ENCODE measurements at regions not wholly inside any gene's neighbourhood (a gene's known extent, or its start where the extent isn't known, plus 50 kb on each side); places are given as distances from the start of the nearest gene placed in this dataset.

DNA sequence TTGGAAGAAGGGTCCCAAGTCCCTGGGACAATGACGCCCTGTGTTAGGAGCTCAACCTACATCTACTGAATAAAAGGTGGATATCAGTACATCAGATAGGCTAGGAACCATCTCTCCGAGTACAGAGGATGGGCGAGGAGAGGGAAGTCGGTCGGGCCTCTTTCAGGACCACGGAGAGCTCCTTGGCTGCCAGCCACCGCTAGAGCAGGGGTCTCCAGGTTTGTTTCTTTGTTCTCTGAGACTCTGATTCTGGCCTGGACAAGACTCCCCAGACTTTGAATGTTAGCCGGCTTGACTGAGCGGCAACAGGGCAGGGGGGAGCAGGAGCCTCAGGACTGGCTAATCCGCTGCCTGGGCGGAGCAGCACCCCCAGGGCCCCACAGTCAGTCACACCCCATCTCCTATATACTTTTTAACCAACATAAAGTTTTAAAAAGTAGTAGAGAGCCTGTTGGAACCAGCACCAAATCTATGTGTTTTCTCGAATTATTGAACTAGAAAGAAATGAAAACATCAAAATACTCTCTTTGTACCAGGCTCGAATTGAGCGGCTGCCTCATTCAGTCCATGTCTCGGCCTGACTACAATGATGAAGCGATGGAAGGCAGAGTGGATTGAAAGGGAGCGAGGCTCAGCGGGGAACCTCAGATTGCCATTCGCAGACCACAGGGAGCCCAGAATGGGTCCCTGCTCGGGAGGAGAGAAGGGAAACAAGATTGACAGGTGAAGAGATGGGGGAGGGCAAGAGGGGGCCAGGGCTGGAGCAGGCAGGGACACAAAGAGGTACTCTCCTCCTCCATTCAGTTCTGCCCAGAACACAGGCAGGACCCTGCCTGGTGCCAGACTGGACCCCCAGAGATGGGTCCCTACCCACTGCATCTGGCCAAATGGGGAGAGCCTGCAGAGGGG, 131.6 kb downstream of the TPRA1 start:
- peak in 1 of 2 donors; percentile 36 for DNase-seq

DNA sequence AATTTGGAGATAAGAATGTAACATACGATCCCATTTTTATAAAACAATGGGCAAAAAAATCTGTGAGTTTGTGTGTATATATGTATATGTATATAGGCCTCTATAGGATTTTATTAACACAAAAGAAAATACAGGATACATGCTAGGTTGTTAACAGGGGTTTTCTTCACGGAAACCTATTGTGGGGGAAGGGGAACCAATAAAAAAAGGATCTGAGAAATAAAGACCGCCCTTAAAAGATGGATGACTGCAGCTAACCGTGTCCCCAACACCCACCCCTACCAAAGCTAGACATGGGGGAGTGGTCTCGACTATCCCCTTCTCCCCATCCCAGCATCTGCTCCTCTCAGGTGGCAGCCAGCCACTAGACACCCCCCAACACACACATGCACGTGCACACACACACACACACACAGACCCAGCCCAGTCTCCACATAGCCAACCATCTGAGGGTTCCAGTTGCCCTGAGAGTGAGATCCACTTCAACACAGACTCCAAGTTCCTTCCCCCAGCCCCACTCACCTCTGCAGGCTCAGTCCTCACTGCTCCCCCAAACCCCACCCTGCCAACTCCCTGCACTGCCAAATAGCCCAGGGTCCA, 132.9 kb downstream of the TPRA1 start:
- DNase-seq, result no peak

DNA sequence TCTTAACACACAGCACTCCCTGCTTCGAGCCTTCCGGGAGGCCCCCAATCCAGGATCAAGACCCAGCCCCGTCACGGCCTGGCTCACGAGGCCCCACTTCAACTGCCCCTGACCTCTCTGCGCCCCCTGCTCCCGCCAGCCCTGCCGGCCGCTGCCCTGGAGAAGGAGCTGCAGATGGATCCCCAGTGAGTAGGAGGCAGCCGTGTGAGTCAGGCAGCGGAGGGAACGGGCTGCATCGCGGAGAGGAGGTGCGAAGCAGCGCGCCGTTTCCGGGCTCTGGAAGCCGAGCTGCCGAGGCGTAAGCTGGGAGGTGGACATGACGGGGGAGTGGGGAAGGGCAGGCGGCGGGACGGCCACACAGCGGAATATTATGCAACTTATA, 133.4 kb downstream of the TPRA1 start:
- DNase-seq, result no peak

DNA sequence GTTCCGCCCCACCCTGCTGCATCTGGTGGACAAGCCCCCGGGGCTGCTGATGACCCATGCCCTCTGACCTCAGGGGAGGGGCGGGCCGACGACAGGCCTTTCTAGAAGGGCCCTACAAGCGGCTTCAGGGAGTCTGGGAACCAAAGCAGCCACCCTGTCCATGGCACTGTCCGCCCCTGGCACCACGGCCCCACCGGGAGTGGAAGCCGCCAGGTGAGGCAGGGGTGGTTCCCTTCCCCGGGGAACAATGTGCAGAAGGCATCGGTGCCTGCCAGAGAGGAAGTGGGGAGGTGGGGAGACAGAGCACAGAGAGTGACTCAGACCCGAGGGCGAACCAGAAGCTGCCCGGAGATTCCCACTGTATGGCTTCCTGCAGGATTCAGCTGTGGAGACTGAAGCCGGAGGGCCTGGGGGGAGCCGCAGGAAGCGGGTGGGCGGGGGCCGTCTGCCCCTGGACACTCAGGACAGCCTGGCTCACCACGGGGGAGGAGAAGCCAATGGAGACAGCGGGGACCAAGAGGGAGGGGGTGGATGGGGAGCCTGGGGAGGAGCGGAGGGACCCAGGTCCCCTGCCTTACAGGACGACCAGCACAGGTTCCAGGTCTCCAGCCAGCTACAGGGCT, 134.0 kb downstream of the TPRA1 start:
- no peak for DNase-seq

DNA sequence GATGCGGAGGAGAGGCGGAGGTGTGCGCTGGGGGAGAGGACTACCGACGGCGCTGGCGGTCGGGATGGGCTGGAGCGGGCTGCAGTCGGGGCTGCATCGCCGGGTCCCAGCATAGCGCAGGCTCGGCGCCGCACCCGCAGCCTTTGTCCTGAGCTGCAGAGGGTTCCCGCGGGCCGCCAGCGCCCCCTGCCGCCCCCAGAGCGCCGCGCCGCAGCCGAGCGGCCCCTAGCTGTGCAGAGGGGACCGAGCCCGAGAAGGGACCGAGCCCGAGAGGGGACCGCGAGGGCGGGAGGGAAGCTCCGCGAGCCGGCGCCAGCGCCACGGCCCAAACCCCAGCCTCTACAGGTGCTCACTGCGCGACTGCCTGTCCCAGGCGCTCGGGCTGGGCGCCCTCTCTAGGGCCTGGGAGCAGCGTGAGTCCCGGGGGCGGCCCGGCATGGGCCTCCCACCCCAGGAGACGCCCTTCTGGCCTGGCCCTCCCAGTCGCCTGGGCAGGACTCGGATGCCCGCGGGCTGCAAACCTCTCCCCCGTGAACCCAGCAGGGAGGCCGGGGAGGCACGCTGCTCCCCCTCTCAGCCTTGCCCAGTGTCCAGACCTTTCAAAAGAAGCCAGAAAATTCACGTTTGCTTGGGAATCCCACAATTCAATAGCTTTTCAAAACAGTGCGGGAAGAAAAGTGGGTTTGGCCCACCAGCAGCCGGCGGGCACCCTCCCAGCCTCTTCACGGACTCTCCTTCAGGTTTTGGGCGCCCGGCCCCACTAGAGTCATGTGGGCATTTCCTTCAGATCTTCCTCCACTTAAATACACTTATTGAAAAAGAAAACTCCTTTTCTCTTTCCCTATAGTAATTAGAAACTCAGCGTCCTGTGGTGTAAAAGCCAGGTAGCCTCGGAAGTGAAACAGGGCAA, 134.7 kb downstream of the TPRA1 start:
- DNase-seq, result peak; percentile 61 to 72

DNA sequence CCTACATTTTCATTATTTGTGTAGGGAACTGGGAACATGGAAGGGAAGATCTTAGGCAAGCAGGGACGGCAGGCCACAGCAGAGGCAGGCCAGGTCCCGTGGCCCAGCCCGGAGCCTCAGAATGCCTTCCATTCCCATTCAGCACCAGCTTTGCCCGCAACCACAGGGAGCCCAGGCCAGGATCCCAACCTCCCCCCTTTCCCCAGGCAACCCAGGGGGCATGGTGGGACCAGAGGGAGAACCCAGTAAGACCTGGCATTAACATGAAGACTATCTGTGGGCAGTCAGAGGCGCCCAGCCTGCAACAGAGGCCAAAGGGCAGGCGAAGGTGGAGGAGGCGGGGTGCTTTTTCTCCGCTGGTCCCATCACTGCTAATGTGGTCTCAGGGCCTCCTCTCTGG, 135.6 kb downstream of the TPRA1 start:
- no peak for DNase-seq

DNA sequence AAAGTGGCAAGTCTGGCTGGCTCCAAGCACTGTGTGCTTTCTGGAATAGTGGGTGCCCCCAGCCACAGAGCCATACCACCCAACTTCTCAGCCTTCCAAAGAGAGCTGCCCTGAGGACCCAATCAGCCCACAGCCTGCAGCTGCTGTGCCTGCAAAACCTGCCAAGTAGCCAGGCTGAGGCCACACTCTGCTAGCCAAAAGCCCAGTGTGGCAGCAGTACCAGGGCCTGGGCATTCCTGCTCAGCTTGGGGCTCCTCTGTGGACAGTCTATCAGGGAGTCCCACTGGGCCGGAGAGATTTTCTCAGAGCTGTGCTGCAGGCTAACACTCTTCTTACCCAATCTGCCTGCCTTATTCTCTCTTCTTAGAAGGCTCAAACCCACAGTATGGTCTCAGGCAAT, 136.5 kb downstream of the TPRA1 start:
- DNase-seq, result no peak

DNA sequence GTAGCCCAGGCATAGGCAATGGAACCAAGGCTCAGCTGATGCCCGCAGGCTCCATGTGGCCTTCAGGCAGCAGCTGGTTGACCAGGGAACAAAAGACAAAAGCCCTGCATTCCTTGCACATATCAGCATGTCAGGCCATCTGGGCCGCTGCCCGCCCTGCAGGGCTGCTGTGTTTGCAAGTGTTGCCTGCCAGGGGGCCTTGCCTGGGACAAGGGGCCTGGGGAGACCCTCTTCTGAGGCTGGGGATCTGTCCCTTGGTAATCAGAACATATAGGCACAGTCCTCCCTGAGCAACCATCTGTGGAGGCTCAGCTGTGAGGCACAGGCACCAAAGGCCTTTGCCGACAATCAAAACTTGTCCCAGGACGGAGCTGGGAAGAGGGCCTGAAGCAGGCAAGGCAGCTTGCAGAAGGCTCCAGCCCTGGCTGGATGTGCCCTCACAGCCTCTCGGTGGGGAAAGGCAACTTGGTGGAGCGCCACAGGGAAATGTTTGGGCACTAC, 138.2 kb downstream of the TPRA1 start:
- no peak for DNase-seq

DNA sequence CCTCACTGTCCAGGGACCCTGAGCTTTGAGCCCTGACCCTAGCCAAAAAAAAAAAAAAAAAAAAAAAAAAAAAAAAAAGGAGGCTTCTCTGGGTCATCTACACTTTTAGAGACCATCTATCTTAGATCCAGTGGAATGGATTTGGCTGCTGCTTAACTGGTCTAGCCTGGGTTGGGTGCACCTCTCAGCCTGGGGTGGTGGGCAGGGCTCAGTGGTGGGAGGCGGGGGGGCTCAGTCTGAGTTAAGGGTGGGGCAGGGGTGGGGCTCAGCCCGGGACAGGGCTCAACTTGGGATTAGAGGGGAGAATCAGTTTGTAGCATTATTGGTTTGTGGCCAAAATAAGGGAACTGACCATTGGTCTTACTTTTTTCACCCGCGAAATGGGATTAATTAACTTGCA, 139.2 kb downstream of the TPRA1 start:
- no peak for DNase-seq

DNA sequence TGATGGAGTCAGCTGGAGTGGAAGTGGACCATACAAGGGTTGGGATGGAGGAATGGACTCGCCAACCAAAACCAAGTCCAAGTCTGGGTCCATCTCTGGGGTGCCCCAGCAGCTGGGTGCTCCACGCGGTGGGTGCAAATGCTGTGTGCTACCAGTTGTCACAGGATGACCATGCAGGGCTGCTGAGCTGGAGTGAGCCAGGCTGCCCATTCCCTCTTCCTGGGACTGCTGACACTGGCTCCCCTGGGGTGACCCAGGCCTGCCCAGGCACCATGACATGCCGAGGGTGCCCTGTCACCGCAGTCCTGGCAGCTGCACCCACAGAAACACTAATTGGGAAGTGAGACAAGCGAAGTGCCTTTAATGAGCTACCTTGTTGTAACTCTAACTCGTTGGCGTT, 140.2 kb downstream of the TPRA1 start:
- DNase-seq, result no peak

DNA sequence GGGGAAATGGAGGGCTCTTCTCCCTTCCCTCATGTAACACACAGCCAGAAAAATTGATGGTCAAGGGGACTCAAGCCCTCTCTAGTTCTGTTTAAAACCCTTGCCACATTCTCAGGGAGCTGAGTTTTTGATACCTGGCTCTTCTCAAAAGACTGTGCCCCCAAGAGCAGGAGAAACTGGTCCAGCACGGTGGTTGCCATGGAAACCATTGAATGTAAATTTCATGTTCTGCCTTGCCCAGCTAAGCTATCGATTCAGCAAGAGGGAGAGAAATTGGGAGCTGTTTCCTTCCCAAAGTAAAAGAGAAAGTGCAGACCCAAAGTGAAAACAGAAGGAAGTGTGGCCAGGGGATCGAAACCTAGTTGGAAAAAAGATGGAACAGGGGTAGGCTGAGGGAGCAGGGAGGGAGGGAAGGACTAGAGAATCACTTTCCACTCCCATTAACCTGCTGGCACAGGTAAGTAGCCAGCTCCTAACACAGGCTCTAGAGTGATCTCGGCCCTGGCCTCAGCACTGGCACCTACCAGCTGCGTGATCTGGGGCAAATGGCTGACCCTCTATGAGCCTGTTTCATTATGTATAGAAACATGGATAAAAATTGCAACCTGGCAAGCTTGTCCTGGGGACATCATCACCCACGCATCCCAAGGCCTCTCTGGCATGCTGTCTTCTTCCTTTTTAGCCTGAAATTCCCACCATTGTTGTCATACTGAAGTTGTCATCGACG, 140.9 kb downstream of the TPRA1 start:
- no peak for DNase-seq

DNA sequence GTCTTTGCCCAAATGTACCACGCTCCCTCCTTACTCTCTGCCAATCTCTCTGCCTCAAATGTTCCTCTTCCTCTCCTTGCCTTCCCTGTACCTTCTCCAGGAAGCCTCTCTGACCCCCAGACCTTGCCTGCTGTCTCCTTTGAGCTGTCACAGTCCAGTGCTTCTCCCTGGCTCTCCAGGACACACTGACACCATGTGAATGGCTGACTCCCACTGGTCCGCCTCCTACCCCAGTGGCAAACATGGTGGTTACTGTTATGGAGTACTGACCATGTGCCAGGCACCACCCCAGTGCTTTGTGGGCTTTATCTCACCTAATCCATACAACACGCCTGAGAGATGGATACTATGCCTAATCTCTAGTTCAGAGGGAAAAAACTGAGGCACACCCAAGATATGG, 141.9 kb downstream of the TPRA1 start:
- no peak for DNase-seq

DNA sequence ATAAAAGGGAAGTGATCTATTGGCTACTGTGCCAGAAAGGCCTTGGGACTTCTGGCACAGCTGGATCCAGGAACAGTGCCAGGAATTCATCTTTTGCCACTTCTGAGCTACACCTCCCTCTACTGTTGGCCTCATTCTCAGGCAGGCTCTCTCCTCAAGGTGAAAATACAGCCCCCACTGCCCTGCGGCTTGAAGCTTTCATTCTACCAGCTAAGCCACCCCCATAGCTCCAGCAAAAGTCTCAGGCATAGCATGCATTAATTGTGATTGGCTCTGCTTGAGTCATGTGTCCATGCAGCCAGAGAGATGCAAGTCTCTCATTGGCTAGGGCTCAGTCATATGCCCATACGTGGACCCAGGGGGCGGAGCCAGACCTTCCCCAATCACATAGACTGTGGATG, 142.4 kb downstream of the TPRA1 start:
- DNase-seq, result no peak

DNA sequence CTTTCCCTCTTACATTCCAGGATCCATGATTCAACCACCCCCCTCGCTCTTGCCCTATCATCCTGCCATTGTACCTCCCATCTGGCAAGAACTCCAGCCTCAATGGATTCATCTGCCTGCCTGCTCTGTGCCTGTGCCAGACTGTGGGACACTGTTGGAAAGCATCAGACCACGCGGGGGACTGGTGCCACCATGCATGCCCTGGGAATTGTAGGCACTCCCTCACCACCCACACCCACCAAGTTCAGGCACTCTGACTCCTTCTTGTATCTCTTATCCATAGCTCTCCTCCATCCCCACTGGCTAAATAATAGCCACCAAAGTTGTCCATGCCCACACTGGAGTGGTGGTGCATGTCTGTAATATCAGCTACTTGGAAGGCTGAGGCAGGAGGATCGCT, 143.8 kb downstream of the TPRA1 start:
- DNase-seq, result no peak

DNA sequence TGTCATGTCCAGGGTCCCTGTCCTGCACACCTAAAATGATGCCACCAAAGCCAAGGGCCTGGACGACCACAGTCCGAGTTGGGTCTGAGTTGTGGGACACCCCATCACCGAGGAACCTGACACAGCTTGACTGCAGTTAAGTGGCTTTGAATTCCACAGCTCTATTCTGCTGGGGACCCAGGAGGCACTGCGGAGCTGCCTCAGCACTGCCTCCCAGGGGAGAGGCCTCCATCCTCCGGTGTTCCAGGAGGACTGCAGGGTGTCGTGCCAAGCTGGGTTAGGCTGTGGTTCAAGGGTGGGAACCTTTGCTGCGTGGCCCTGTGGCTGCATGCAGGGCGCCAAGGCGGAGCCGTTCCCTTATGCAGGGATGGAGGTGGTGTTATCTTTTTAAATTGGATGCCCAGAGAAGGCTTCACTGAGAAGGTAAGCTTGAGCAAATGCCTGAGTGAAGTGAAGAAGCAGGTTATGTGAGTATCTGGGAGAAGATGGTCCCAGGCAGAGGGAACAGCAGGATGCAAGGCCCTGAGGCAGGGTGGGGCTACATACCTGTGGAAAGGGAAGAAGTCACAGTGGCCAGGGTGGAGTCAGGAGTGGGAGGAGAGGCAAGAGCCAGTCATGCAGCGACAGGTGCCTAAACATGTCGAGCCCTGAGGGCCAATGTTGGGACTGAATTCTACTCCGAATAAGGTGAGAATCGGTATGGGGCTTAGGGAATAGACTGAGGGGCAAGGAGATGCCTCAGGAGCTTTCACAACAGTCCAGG, 144.8 kb downstream of the TPRA1 start:
- DNase-seq, result no peak

DNA sequence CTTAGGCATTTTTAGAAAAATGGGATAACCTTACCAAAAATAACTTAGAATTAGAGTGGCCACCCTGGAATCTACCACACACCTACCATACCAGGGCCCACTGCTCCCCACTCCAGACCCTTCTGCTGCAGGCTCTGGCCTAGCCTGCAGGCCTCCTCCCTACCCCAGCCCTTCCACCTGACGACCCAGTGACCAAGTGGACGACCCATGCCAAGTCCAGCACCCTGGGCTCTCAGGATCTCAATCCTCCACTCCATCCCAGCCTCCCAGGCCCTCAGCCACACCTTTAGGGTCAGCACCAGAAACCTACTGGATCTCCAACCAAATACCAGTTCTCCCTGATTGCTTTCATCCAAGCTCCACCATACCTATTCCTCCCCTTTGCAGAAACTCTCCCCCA, 145.8 kb downstream of the TPRA1 start:
- no peak for DNase-seq

DNA sequence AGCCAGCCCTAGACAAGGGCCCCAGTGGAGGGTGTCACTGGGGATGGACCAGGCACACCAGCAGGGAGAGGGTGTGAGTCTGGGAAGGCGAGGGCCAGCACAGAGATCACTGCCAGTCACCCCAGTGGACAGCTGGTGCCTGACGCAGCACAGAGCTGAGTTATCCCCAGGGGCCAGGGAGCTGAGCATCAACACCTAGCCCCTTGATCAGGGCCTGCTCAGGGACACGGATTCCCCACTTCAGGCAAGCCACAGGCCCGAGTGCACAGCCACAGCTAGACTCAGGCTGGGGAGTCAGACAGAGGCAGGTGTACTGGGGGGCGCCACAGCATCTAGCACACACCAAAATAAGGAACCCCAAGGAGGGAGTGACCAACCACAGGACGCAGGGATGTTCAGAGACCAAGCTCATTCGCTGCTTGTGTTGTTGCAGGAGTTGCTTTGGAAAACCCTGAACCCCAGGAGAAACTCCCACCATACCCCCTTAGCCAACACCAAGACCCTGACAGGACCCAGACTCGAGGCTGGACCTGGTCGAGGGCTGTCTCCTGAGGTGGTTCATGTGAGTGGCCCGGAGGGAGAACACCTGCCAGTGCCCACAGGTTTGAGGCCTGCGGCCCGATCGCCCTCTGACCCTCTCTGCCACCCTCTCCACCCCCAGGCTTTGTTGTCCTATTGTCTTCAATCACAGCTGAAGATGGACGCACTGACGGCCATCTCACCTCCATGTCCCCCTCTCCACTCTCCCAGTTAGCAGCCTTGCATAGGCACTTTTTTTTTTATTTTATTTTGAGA, 146.8 kb downstream of the TPRA1 start:
- no peak for DNase-seq

DNA sequence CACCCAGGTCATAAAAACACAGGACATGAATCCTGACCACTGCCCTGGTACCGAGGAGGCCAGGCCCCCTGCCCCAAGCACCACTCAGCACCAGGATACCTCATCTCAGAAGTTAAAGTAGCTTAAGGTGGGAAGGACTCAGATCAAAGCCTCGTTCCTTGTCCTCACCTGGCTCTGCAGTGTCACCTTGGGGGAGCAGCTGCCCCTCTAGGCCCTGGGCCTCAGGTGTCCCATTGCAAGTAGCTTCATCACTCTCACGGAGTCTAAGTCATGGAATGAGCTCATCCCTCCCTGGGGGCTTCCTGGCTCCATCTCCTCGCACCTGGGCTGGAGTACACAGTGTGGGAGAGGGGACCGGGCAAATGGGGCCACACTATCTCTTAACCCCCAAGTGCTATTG, 148.0 kb downstream of the TPRA1 start:
- DNase-seq, result no peak

DNA sequence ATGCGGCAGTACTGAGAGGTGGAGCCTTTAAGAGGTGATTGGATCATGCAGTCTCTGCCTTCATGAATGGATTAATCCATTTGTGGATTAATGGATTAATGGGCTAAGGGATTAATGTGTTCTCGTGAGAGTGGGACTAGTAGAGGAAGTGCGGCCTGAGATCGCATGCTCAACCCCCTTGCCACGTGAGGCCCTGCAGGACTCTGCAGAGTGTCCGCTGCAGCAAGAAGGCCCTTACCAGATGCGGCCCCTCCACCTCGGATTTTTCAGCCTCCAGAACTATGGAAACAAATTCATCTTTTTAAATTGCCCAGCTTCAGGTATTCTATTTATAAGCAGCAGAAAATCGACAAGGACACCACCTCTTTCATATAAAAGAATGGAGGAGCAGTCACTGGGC, 148.8 kb downstream of the TPRA1 start:
- DNase-seq, result no peak

DNA sequence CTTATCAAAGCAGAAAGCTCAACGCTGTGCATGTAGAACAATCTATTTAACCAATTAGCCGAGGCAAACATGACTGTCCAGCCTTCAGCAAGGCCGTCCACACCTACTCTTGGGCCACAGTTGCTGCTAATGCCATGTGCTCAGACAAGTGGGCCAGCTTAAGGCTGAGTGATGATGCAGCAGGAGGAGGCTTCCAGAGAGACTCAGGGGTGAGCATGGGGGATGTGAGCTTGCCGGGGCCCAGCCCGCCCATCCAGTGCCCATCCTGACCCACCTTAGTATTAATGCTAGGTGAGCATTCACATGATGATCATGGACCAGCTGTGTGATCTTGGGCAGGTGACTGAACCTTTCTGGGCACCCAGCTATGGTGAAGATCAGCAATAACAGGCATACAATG, 150.1 kb downstream of the TPRA1 start:
- DNase-seq, result no peak
